Parathyroid adenoma (tissue), 2 donors: ENCODE measurements at regions not wholly inside any gene's neighbourhood (a gene's known extent, or its start where the extent isn't known, plus 50 kb on each side); places are given as distances from the start of the nearest gene placed in this dataset.
"Not testable (repeated sequence)": the region's sequence is repeated elsewhere in the genome, so short reads cannot be mapped to it uniquely, and the experiment has no call there.

Experiments used
- H2AFZ ChIP-seq: fragments of 300-600 bp; sonication (generic); one replicate; pipeline ENCODE4 v1.7.0; 2017; ENCODE audit warnings: antibody characterized with exemption, mild to moderate bottlenecking
- H3K27ac ChIP-seq: fragments of 300-600 bp; sonication (generic); one replicate; pipeline ENCODE4 v1.7.0; 2017
- H3K27me3 ChIP-seq: fragments of 300-600 bp; sonication (generic); one replicate; pipeline ENCODE4 v1.7.0; 2017; ENCODE audit warnings: low read length; ENCODE audit not compliant: control insufficient read depth, insufficient read depth
- H3K36me3 ChIP-seq: fragments of 300-600 bp; sonication (generic); one replicate; pipeline ENCODE4 v1.7.0; 2017; ENCODE audit warnings: low read length; ENCODE audit not compliant: control insufficient read depth, insufficient read depth
- H3K4me1 ChIP-seq: fragments of 300-600 bp; sonication (generic); one replicate; pipeline ENCODE4 v1.7.0; 2017; ENCODE audit warnings: control low read depth
- H3K4me2 ChIP-seq: fragments of 300-600 bp; sonication (generic); one replicate; pipeline ENCODE4 v1.7.0; 2017; ENCODE audit warnings: low read length
- H3K4me3 ChIP-seq: fragments of 300-600 bp; sonication (generic); one replicate; pipeline ENCODE4 v1.7.0; 2017; ENCODE audit warnings: low read depth, low read length
- H3K79me2 ChIP-seq: fragments of 300-600 bp; sonication (generic); one replicate; pipeline ENCODE4 v1.7.0; 2017; ENCODE audit warnings: control low read depth
- H3K9ac ChIP-seq: fragments of 300-600 bp; sonication (generic); one replicate; pipeline ENCODE4 v1.7.0; 2017; ENCODE audit warnings: mild to moderate bottlenecking
- H3K9me3 ChIP-seq: fragments of 300-600 bp; sonication (generic); one replicate; pipeline ENCODE4 v1.7.0; 2017; ENCODE audit warnings: low read length; ENCODE audit not compliant: control insufficient read depth
- CTCF ChIP-seq: fragments of 300-600 bp; sonication (generic); IDR thresholded peaks from one replicate; pipeline ENCODE4 v1.7.0; 2017; ENCODE audit warnings: antibody characterized with exemption, mild to moderate bottlenecking
- donor health status: primary hyperparathyroidism.

DNA sequence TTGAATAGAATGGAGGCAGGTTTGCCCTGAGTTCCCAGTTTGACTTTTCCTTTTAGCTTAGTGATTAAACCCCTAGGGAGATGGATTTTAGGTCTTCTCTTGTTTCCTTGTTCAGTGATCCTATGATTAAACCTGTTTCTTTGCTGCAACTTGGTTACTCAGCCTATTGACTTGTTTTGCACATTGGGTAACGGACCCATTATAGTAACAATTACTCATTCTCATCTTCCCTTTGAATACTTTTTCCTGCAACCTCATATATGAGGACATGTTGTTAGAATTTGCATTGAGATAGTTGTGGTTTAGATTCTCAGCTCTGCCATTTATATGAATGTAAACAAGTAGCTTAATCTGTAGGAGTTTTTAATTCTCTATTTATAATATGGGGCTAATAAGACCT lies 489.2 kb upstream of the CNTN5 start:
- Histone ChIP-seq H3K79me2 (no peaks in the 10 kb centered on the region), H3K36me3 (no peaks in the 10 kb centered on the region)

GRCh38 chr11:98536023-98536422 lies 484.7 kb upstream of the CNTN5 start:
- no peak for TF ChIP-seq CTCF
- no peaks in the 10 kb centered on the region for H3K79me2 ChIP-seq

More for the DNA sequence above, 489.2 kb upstream of the CNTN5 start:
- no peak overlapping the region for H2AFZ ChIP-seq
- no peaks in the 10 kb centered on the region for H3K27me3 ChIP-seq
- H3K4me1 ChIP-seq = no peaks in the 10 kb centered on the region
- no peaks in the 10 kb centered on the region for H3K9me3 ChIP-seq
- H3K27ac ChIP-seq = no peak overlapping the region
- no peak for TF ChIP-seq CTCF
- no peak overlapping the region for H3K9ac ChIP-seq
- no peak overlapping the region for H3K4me2 ChIP-seq
- H3K4me3 ChIP-seq = no peak overlapping the region

DNA sequence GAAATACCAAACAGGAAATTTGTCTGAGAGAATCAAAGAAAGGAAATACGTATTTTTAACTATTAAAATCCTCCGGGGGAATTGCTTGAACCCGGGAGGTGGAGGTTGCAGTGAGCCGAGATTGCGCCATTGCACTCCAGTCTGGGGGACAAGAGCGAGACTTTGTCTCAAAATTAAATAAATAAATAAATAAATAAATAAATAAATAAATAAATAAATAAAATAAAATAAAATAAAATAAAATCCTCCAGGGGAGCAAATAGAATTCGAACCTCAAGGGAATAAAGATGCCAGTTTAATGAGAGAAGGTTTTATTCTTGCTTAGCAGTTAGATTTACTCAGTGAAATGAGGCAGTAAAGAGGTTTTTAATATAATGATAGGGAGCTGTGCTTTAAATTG lies 482.4 kb upstream of the CNTN5 start:
- not testable (repeated sequence) for H3K27me3 ChIP-seq, H3K36me3 ChIP-seq, H2AFZ ChIP-seq, H3K4me2 ChIP-seq, H3K79me2 ChIP-seq, H3K4me3 ChIP-seq, H3K9me3 ChIP-seq, H3K27ac ChIP-seq, H3K9ac ChIP-seq, H3K4me1 ChIP-seq

More at GRCh38 chr11:98536023-98536422, 484.7 kb upstream of the CNTN5 start:
- Histone ChIP-seq H3K36me3 (no peaks in the 10 kb centered on the region), H3K9me3 (no peaks in the 10 kb centered on the region), H2AFZ (no peak overlapping the region), H3K9ac (no peak overlapping the region), H3K27ac (no peak overlapping the region), H3K4me2 (no peak overlapping the region), H3K27me3 (no peaks in the 10 kb centered on the region), H3K4me3 (no peak overlapping the region), H3K4me1 (no peaks in the 10 kb centered on the region)

GRCh38 chr11:98545544-98546175 lies 475.1 kb upstream of the CNTN5 start:
- Histone ChIP-seq H3K9ac (no peak overlapping the region), H2AFZ (no peak overlapping the region), H3K27ac (no peak overlapping the region), H3K27me3 (no peaks in the 10 kb centered on the region), H3K36me3 (no peaks in the 10 kb centered on the region), H3K4me2 (no peak overlapping the region), H3K4me1 (no peaks in the 10 kb centered on the region), H3K9me3 (no peaks in the 10 kb centered on the region), H3K79me2 (no peaks in the 10 kb centered on the region), H3K4me3 (no peak overlapping the region)
- TF ChIP-seq CTCF = no peak

DNA sequence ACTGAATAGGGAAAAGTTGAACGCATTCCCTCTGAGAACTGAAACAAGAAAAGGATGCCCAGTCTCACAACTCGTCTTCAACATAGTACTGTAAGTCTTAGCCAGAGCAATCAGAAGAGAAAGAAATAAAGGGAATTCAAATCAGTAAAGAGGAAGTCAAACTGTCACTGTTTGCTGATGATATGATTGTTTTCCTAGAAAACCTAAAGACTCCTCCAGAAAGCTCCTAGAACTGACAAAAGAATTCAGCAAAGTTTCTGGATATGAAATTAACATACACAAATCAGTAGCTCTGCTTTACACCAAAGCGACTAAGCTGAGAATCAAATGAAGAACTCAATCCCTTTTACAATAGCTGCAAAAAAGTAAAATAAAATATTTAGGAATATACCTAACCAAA lies 471.2 kb upstream of the CNTN5 start:
- H3K4me2 ChIP-seq = no peak overlapping the region
- H3K36me3 ChIP-seq = no peaks in the 10 kb centered on the region
- no peak overlapping the region for H3K4me3 ChIP-seq
- no peak for TF ChIP-seq CTCF
- no peak overlapping the region for H3K9ac ChIP-seq
- no peak overlapping the region for H2AFZ ChIP-seq
- H3K27ac ChIP-seq = no peak overlapping the region
- H3K9me3 ChIP-seq = no peaks in the 10 kb centered on the region
- no peaks in the 10 kb centered on the region for H3K79me2 ChIP-seq
- H3K27me3 ChIP-seq = no peaks in the 10 kb centered on the region
- no peaks in the 10 kb centered on the region for H3K4me1 ChIP-seq
